ENCODE measurements at regions not wholly inside any gene's neighbourhood (a gene's known extent, or its start where the extent isn't known, plus 50 kb on each side); places are given as distances from the start of the nearest gene placed in this dataset.

DNA sequence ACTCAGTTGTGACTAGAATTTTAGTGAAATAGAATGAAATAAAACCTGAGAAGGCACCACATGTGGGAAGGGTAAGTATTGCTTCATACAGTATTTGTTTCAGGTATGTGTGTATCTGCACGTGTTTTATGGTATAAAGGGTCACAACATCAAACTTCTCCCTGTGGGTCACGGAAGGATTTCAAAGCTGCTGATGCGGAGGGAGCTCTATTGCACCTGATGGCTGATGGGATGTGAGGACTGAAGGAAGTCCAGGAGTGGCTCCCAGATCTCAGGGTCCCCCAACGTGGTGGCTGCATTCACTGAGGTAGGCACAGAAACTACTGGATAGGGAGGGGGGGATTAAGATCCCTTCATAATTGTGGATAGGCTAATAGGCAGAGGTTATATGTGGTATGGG lies 159.7 kb downstream of the PJA2 start:
- no peaks in the 10 kb centered on the region for H3F3A ChIP-seq (ENCODE audit: insufficient read depth, low read length, poor library complexity, severe bottlenecking)
- peaks cover 5% of the 10 kb centered on the region for H3K9me3 ChIP-seq (ENCODE audit: low read length)
- no peak overlapping the region for H2AFZ ChIP-seq (ENCODE audit: low read depth, low read length)
- no peak overlapping the region for H3K4me3 ChIP-seq (ENCODE audit: low read length)
- H3K27me3 ChIP-seq (ENCODE audit: insufficient read depth, low read depth, low read length) = no peaks in the 10 kb centered on the region
- H3K9ac ChIP-seq (ENCODE audit: low read length) = no peak overlapping the region
- H3K36me3 ChIP-seq (ENCODE audit: insufficient read depth, low read length) = no peaks in the 10 kb centered on the region
- H4K20me1 ChIP-seq (ENCODE audit: insufficient read depth) = no peaks in the 10 kb centered on the region
- H3K4me2 ChIP-seq (ENCODE audit: low read length) = no peak overlapping the region
- H3K79me2 ChIP-seq (replicated peaks; ENCODE audit: insufficient read depth, low read length) = no peaks in the 10 kb centered on the region
- TF ChIP-seq EP300 (conservative IDR thresholded peaks at IDR 0.05; ENCODE audit: poor library complexity, severe bottlenecking) (no peak), POLR2AphosphoS5 (IDR thresholded peaks at IDR 0.05) (no peak), TAF1 (IDR thresholded peaks at IDR 0.05; ENCODE audit: low read depth) (no peak), RAD21 (conservative IDR thresholded peaks at IDR 0.05) (no peak), EZH2 (IDR thresholded peaks at IDR 0.05; ENCODE audit: borderline replicate concordance, insufficient read depth, low read length, poor library complexity, severe bottlenecking) (no peak), SMC3 (conservative IDR thresholded peaks at IDR 0.05; ENCODE audit: poor library complexity) (no peak), MXI1 (conservative IDR thresholded peaks at IDR 0.05; ENCODE audit: poor library complexity, severe bottlenecking) (no peak)
- TF ChIP-seq, protein P1, sequence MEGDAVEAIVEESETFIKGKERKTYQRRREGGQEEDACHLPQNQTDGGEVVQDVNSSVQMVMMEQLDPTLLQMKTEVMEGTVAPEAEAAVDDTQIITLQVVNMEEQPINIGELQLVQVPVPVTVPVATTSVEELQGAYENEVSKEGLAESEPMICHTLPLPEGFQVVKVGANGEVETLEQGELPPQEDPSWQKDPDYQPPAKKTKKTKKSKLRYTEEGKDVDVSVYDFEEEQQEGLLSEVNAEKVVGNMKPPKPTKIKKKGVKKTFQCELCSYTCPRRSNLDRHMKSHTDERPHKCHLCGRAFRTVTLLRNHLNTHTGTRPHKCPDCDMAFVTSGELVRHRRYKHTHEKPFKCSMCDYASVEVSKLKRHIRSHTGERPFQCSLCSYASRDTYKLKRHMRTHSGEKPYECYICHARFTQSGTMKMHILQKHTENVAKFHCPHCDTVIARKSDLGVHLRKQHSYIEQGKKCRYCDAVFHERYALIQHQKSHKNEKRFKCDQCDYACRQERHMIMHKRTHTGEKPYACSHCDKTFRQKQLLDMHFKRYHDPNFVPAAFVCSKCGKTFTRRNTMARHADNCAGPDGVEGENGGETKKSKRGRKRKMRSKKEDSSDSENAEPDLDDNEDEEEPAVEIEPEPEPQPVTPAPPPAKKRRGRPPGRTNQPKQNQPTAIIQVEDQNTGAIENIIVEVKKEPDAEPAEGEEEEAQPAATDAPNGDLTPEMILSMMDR (IDR thresholded peaks at IDR 0.05; ENCODE audit: poor library complexity, severe bottlenecking) = no peak
- TF ChIP-seq, protein P2, sequence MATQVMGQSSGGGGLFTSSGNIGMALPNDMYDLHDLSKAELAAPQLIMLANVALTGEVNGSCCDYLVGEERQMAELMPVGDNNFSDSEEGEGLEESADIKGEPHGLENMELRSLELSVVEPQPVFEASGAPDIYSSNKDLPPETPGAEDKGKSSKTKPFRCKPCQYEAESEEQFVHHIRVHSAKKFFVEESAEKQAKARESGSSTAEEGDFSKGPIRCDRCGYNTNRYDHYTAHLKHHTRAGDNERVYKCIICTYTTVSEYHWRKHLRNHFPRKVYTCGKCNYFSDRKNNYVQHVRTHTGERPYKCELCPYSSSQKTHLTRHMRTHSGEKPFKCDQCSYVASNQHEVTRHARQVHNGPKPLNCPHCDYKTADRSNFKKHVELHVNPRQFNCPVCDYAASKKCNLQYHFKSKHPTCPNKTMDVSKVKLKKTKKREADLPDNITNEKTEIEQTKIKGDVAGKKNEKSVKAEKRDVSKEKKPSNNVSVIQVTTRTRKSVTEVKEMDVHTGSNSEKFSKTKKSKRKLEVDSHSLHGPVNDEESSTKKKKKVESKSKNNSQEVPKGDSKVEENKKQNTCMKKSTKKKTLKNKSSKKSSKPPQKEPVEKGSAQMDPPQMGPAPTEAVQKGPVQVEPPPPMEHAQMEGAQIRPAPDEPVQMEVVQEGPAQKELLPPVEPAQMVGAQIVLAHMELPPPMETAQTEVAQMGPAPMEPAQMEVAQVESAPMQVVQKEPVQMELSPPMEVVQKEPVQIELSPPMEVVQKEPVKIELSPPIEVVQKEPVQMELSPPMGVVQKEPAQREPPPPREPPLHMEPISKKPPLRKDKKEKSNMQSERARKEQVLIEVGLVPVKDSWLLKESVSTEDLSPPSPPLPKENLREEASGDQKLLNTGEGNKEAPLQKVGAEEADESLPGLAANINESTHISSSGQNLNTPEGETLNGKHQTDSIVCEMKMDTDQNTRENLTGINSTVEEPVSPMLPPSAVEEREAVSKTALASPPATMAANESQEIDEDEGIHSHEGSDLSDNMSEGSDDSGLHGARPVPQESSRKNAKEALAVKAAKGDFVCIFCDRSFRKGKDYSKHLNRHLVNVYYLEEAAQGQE (IDR thresholded peaks at IDR 0.05; ENCODE audit: borderline replicate concordance) = no peak
- H3K9me2 ChIP-seq (ENCODE audit: insufficient read depth, low read length) = no peaks in the 10 kb centered on the region
- no peak overlapping the region for H3K27ac ChIP-seq (ENCODE audit: low read length)

DNA sequence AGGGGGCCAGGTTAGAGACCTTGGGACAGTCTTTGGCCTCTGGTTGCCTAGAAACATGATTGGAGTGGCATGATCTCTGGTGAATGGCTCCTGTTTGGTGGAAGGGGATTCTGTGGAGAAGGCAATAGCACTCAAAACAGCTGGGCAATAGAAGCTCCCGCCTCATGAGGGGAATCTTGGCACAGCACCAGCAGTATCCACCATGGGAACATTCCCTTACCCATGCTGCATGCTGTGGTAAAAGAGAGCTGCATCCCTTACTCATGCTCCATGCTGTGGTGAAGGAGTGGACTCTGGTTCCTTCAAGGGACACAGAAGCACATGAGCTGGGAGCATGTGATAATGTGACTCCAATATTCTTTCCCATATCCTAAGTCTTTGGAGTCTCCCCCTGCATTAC lies 160.6 kb downstream of the PJA2 start:
- TF ChIP-seq POLR2AphosphoS5 (IDR thresholded peaks at IDR 0.05) (no peak), RAD21 (conservative IDR thresholded peaks at IDR 0.05) (no peak), EZH2 (IDR thresholded peaks at IDR 0.05; ENCODE audit: borderline replicate concordance, insufficient read depth, low read length, poor library complexity, severe bottlenecking) (no peak), MXI1 (conservative IDR thresholded peaks at IDR 0.05; ENCODE audit: poor library complexity, severe bottlenecking) (no peak), EP300 (conservative IDR thresholded peaks at IDR 0.05; ENCODE audit: poor library complexity, severe bottlenecking) (no peak)
- TF ChIP-seq, protein P2 (IDR thresholded peaks at IDR 0.05; ENCODE audit: borderline replicate concordance) = no peak
- H3K9ac ChIP-seq (ENCODE audit: low read length) = no peak overlapping the region
- no peak overlapping the region for H3K27ac ChIP-seq (ENCODE audit: low read length)
- H3K27me3 ChIP-seq (ENCODE audit: insufficient read depth, low read depth, low read length) = no peaks in the 10 kb centered on the region
- H3K9me3 ChIP-seq (ENCODE audit: low read length) = peaks cover 5% of the 10 kb centered on the region
- no peaks in the 10 kb centered on the region for H3F3A ChIP-seq (ENCODE audit: insufficient read depth, low read length, poor library complexity, severe bottlenecking)
- H3K36me3 ChIP-seq (ENCODE audit: insufficient read depth, low read length) = no peaks in the 10 kb centered on the region
- H4K20me1 ChIP-seq (ENCODE audit: insufficient read depth) = no peaks in the 10 kb centered on the region
- no peak overlapping the region for H3K4me3 ChIP-seq (ENCODE audit: low read length)
- no peaks in the 10 kb centered on the region for H3K79me2 ChIP-seq (replicated peaks; ENCODE audit: insufficient read depth, low read length)
- no peak overlapping the region for H2AFZ ChIP-seq (ENCODE audit: low read depth, low read length)
- no peaks in the 10 kb centered on the region for H3K9me2 ChIP-seq (ENCODE audit: insufficient read depth, low read length)
- H3K4me2 ChIP-seq (ENCODE audit: low read length) = no peak overlapping the region

All from neural cell (in vitro differentiated cells).